NCI-H2227 (cell line): ENCODE measurements at regions not wholly inside any gene's neighbourhood (a gene's known extent, or its start where the extent isn't known, plus 50 kb on each side); places are given as distances from the start of the nearest gene placed in this dataset.
"Not testable (repeated sequence)": the region's sequence is repeated elsewhere in the genome, so short reads cannot be mapped to it uniquely, and the experiment has no call there.

Experiments used
- DNase-seq: peaks from one replicate; lab custom pipeline; 2025; ENCODE audit not compliant: unreplicated experiment; lab: John Stamatoyannopoulos, UW

DNA sequence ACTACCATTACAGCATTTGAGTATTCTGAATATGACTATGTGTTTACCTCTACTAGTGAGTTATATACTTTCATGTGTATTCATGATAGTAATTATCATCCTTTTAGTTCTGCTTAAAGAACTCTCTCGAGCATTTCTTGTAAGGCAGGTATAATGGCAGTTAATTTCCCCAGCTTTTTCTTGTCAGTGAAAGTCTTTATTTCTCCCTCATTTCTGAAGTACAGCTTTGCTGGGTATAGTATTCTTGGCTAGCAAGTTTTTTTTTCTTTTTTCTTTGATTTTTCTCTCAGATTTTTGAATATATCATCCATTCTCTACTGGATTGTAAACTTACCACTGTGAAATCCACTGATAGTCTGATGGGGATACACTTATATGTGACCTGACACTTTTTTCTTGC is 165.9 kb upstream of the ARHGAP5 start:
- no peak for DNase-seq

GRCh38 chr14:31913370-31913769 is 163.7 kb upstream of the ARHGAP5 start:
- DNase-seq: no peak

DNA sequence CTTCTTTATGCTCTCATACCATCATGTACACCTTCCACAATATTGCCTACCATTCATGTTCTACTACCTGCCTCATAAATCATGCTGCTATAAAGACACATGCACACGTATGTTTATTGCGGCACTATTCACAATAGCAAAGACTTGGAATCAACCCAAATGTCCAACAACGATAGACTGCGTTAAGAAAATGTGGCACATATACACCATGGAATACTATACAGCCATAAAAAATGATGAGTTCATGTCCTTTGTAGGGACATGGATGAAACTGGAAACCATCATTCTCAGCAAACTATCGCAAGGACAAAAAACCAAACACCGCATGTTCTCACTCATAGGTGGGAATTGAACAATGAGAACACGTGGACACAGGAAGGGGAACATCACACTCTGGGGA is 158.8 kb upstream of the ARHGAP5 start:
- not testable (repeated sequence) for DNase-seq

DNA sequence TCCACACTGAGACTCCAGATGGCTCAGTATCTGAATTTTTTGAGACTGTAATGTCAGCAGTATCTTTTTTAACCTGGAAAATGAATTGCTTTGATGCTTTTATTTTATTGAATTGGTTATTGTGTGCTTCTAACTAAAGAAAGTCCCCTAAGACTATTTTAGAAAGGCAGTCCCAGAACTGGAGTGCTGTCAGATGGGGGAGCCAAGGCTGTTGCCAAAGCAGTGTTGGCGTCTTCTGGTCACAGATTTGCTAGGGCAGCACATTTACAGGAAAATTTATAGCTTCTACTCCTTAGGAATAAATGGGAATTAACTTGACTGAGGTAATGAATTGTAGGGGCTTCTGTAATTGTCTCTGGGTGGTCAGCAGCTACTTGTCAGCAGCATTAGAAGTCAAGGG is 157.1 kb upstream of the ARHGAP5 start:
- DNase-seq: no peak

DNA sequence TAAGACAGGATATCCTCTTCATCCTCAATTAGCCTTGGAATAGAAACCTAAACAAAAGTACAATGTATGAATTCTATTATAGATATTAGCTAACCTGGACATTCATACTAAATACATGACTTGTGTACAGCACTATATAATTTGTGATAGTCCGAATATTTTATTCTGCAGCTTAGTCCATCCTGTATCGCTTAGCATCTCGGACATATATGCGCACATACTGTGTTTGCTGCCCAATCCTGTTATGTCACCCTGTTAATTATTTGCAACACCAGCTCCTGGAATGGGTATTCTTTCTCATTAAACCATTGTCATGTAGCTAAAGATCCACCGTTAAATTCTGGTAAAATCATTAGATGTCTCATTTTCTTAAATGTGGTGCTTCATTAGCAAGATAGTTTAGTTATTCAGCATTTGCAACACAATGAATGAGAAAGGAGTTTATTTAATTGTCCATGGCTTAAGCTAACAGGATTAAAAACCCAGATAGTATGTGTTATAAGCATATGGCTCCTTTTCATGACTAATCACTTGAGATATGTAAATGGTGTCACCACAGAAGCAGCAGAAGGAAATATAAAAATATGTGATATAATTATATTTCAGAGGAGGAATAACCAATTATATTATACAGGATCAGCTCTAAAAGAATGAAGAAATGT is 156.0 kb upstream of the ARHGAP5 start:
- no peak for DNase-seq

DNA sequence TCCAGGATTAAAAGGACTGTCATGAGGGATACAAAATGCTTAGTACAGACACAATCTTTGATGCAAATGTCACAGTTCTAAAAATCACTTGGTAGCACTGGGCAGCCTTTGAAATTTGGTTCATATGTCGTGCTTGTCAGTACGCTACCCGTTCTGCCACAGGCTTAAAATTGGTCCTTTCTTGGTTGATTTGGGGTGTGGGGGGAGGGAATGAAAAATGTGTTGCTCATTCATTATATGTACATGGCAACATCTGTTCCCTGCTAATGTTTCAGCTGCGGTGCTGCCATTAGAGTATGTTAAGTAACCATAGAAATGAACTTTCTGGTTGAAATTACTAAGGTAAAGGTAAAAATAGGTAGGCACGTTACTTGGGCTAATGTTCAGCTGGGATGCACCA is 155.4 kb upstream of the ARHGAP5 start:
- DNase-seq: no peak

DNA sequence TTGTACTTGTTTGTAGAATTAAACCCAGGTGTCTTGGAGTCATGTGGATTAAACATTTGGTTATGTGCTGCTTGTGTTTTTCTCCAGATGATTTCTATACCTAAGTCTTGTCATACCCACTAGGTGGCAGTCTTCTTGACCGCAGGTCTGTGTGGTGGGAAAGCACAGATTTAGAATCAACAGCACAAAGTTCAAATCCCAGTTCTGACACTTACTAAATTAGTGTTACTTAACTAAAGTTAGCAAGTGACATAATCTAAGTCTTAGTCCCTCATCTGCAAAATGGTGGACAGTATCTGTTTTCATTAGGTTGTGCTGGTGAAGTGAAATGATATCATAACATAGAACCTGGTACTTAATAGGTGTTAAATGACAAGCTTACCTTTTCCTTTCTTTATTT is 151.0 kb upstream of the ARHGAP5 start:
- peak; percentile 65 for DNase-seq

DNA sequence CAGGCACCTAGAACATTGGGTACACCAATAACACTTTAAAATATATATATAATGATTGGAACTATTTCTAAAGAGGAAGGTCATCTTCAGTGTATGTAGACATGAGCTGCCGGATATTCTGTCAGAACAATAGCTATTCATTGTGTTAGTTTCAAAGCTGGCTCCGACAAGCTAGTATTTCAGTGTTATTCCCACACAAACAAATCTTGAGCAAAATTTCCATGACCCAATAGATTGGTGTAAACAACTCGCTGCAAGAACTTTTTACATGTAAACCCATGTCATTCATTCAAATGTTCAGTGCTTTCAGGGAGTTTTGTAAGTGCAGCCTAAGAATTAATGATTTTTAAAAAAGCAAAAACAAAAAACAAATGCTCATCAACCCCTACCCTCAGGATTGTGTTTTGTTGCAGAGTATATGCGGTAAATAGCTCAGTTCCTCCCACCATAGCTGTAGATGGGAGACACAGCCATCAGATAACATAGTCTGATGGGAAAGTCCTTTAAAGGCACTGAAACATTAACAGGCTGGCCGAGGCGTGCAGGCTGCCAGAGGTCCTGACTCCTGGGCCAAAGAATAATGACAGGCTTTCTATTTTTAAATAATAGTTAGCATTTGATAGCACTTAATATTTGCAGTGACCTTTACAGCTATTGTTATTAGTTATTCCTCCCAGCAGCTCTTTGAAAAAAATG is 150.3 kb upstream of the ARHGAP5 start:
- DNase-seq: no peak

GRCh38 chr14:31927348-31927832 is 149.7 kb upstream of the ARHGAP5 start:
- peak; percentile 31 for DNase-seq

DNA sequence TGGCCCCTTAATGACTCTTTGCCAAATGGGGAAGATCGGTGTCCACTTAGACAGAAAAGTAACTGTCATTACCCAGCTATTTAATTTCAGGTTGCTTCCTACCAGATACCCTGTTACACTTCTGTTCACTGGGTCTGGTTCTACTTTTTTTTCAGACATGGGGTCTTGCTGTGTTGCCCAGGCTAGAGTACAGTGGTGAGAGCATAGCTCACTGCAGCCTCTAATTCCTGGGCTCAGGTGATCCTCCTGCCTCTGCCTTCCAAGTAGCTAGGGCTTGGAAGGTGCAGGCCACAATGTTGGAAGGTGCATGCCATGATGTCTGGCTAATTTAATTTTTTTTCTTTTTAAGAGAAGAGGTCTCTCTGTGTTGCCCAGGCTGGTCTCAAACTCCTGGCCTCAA is 147.0 kb upstream of the ARHGAP5 start:
- DNase-seq: no peak

DNA sequence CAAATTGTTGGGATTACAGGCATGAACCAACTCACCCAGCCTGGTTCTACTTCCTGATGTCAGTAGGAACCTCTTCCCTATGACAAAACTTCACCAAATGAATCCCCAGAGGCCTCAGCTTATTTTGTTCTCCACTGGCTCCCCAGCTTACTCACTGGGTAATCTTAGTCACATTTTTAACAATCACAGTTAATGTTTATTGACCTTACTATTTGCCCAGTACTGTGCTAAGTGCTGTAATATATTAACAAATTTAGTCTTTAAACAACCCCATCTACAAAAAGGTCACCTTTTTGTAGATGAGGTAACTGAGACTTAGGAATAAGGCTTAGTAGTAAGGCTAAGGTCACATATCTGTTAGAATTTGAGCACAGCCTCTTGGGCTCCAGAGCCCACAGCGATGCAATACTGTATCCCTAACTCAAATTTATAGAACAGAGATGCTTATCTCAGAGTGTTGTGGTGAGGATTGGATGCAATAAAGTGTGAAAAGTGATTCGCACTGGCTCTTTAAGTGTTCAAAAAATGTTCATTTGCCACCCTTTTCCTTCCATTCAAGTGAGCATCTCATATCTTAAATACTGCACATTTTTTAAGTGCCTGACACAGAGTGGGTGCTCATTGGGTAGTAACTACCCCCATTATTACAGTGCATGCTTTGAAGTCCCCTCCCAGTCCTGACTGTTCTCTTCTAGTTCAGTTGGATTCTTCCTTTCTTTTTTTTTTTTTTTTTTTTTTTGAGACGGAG is 146.4 kb upstream of the ARHGAP5 start:
- DNase-seq: no peak

DNA sequence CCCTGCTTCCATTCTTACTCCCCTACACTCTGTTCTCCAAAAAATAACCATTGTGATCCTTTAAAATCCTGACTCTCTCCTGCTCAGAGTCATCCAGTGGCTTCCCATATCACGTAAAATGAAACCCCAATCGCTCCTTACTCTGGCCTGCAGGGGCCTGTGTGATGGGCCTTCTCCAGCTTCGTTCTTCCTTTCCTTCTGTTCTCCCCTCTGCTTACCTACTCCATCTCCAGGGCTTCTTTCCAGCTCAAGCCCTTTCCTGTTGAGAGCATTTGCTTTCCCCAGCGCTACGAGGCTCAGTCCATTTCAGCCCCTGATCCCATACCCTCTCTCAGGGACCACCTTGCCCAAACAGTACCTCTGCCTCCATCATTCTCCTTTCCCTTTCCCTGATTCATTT is 144.4 kb upstream of the ARHGAP5 start:
- DNase-seq: no peak

GRCh38 chr14:31933716-31934115 is 143.4 kb upstream of the ARHGAP5 start:
- no peak for DNase-seq

DNA sequence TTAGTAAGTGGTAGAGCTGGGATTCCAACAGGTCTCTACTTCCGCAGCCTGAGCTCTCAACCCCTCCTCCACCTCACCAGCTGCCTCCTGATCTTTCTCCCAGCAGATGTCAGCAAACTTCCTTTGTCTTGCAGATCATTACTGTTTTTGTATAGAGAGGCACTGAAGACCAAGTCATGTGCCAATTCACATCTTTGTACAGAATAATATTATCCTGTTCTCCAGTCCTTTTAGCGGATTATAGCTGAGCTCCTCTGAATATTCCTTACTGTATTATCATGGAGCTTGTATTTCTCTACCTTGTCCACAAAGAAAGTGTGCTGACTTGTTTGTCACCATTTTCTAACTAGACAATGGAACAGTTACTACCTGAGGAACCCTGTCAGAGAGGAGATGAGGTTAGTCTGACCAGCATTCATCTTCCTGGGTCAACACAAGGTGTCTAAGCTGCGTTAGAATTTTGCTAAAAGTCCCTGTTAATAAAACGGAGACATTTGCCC is 142.3 kb upstream of the ARHGAP5 start:
- DNase-seq: peak; percentile 61

DNA sequence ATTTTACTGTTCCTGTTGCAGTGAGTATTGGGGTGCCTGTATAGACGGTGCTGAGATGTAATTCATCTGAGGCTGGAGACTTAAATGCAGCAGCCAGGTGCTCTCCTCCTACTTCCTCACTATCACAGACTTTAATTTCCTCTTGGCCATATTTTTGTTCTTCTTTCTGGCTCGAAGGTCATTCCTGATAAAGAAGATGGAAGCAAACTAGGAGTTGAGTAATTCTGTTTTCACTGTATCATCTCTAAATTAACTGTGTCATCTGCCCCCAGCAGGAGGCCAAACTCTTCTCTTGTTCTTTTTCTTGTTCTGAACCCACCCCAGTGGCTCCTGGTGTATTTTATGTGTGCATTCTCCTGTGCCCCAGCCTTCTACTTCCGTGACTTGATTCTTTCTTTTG is 141.7 kb upstream of the ARHGAP5 start:
- no peak for DNase-seq

GRCh38 chr14:31936115-31936514 is 141.0 kb upstream of the ARHGAP5 start:
- DNase-seq: no peak

DNA sequence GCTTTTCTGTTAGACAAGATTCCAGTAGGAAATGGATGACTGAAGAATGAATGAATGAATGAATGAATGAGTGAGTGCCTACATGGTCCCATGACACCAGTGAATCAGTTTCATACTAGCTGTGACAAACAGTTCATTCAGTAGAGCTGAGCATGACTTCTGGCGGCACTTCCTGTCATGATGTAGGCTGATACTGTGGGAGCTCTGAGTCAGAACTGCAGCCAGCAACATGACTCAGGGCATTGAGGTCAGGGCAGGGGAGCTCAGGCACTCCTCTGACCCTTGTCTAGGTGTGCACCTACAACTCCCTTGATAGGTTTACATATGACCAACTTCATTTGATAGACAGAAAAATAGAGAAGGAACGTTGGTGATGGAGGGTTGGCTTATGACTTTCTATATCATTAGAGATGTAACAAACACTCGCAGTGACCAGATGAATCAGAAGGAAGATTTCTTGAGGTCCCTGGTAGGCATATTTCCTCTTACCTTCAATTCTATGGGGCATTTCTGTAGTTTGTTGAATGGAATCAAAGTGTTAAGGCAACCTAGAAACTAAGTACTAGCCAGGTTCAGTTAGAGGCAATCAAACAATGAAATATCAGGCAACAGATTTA is 139.3 kb upstream of the ARHGAP5 start:
- no peak for DNase-seq

DNA sequence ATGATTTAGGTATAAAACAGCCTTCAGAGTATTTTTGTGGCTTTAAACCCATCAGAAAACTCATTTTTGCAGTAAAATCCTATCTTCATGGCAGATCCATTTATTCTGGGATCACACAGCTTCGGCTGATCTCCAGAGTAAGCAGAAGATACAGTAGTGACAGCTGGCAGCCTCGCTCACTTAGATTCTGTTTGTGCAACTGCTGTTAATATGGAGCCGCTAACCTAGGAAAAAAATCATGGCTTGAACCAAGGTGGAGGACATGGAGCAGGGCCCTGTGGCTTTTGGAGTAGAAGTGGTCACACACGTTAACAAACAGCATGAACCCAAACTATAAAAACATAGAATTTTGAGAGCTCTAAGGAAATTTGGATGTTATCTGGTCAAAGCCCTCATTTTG is 137.2 kb upstream of the ARHGAP5 start:
- peak; percentile 37 for DNase-seq

DNA sequence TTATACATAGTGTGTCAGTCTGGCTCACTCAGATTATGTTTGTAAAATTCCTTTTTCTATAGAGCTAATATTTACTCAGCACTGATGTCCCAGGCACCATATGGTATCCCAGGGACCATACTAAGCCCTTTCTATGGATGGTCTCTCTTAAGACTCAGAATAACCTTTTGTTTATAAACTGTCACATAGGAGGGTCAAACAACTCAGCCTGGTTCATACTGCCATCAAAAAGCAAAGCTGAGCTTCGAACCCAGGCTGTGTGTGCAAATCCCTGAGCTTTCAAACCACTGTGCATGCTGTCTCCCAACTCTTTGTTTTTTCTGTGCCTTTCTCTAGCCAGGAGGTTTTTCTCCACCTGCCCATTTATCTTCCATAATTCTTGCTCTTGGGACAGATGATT is 135.6 kb upstream of the ARHGAP5 start:
- no peak for DNase-seq

DNA sequence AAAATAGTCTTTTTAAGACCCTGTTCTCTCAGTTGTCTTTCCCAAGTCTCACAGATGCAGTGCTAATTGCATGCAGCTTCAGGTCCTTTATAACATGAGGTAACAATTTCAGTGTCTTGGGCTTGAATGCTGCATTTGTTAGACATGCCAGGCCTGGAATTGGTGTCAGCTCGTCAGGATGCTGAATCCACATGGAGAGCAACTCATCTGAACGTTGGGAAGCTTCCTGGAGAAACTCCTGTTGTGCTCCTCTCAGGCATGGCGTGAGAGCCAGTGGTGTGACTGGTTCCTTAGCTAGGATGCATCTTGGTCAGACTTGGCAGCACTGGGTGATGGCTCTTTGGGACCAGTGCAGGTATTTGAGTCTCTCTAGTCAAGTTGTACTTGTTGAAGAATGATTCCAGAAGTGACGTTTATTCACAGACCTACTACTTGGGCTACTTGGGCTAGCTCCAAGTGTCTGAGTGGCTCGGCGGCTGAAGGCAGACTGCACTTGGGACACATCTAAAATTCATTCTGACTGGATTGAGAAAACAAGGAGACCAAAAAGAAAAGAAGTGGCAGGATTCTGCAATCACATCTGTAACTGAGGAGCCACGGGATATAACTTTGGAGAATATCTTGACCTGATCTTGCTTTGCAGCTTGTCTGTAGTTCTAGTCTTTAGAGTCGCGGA is 134.8 kb upstream of the ARHGAP5 start:
- no peak for DNase-seq
